ENCODE measurements at regions not wholly inside any gene's neighbourhood (a gene's known extent, or its start where the extent isn't known, plus 50 kb on each side); places are given as distances from the start of the nearest gene placed in this dataset.
"Not testable (repeated sequence)": the region's sequence is repeated elsewhere in the genome, so short reads cannot be mapped to it uniquely, and the experiment has no call there.

DNA sequence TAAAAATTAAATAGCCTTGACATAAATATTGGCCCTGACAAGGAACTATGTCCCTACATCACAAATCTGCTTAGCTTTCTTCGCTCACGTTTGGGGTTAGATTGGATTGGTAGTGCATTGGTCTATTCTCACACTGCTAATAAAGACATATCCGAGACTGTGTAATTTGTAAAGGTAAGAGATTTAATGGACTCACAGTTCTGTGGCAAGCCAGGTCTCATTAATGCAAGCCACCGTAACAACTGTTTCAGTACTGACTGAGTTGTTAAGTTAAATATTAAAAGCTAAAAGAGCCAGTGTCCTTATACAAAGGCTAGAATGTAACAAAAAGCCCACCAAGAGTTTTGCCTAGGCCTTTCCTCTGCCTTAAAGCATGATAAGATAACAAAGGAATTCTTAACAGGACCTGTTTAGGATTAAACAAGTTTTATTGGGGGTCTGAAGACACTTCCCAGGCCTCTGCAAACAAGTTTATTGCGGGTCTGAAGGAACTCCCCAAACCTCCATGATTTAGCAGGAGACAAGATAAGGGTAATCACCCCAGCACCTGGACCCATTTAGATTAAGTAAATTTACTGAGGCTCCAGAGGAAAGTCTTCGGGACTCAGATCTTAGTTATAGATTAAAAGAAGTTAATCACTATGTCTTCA lies 88.2 kb upstream of the PTGDR start:
- no peaks in the 10 kb centered on the region for H3K27me3 ChIP-seq
- H3K4me1 ChIP-seq: no peaks in the 10 kb centered on the region
- no peak overlapping the region for H3K4me3 ChIP-seq
- intact Hi-C loops (cut with DNase I): no loop called here
- DNase-seq: no peak
- no peaks in the 10 kb centered on the region for H3K36me3 ChIP-seq
- TF ChIP-seq, protein P1, sequence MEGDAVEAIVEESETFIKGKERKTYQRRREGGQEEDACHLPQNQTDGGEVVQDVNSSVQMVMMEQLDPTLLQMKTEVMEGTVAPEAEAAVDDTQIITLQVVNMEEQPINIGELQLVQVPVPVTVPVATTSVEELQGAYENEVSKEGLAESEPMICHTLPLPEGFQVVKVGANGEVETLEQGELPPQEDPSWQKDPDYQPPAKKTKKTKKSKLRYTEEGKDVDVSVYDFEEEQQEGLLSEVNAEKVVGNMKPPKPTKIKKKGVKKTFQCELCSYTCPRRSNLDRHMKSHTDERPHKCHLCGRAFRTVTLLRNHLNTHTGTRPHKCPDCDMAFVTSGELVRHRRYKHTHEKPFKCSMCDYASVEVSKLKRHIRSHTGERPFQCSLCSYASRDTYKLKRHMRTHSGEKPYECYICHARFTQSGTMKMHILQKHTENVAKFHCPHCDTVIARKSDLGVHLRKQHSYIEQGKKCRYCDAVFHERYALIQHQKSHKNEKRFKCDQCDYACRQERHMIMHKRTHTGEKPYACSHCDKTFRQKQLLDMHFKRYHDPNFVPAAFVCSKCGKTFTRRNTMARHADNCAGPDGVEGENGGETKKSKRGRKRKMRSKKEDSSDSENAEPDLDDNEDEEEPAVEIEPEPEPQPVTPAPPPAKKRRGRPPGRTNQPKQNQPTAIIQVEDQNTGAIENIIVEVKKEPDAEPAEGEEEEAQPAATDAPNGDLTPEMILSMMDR (IDR thresholded peaks at IDR 0.05): no peak
- no peak for TF ChIP-seq EP300 (IDR thresholded peaks at IDR 0.05)
- TF ChIP-seq POLR2A (IDR thresholded peaks at IDR 0.05): no peak
- TF ChIP-seq POLR2AphosphoS5 (IDR thresholded peaks at IDR 0.05): no peak
- H3K9me3 ChIP-seq: no peaks in the 10 kb centered on the region
- 19 to 60% methylated on average over 6 of the region's 6 CpGs for WGBS, 2 donors
- no peak overlapping the region for H3K27ac ChIP-seq

DNA sequence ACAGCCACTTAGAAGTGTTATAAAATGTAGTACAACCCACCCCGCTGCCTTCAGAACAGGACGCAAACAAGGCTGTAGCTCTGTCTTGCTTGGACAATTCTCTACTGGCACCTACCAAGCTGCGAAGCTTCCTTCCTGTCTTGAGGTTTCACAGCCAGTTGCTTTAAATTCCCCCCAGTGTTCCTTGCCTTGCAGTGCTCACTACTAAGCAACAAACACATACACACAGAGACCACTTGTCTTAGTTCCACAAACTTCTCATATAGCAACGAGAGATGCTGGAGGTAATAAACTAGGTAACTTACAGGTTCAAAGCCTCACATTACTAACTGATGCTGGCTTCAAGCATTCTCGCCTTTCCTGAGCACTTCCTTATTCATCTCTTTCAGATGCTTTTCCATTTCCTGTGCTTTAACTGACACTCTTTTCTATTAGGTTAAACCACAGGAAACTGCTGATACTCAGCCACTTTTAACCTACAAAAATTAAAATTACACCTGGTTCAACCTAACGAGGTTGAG lies 91.5 kb upstream of the PTGDR start:
- intact Hi-C loops (cut with DNase I): no loop called here
- no peak for DNase-seq
- TF ChIP-seq, protein P1 (IDR thresholded peaks at IDR 0.05): no peak
- TF ChIP-seq EP300 (IDR thresholded peaks at IDR 0.05): no peak
- TF ChIP-seq POLR2A (IDR thresholded peaks at IDR 0.05): no peak
- no peak for TF ChIP-seq POLR2AphosphoS5 (IDR thresholded peaks at IDR 0.05)
- 43 to 80% methylated on average over 6 of the region's 6 CpGs for WGBS, 2 donors
- Histone ChIP-seq H3K4me3 (no peak overlapping the region), H3K9me3 (peaks cover 0 to 10% (median 8%) of the 10 kb centered on the region in 4 donors), H3K27ac (no peak overlapping the region), H3K4me1 (no peaks in the 10 kb centered on the region), H3K27me3 (no peaks in the 10 kb centered on the region), H3K36me3 (no peaks in the 10 kb centered on the region)

DNA sequence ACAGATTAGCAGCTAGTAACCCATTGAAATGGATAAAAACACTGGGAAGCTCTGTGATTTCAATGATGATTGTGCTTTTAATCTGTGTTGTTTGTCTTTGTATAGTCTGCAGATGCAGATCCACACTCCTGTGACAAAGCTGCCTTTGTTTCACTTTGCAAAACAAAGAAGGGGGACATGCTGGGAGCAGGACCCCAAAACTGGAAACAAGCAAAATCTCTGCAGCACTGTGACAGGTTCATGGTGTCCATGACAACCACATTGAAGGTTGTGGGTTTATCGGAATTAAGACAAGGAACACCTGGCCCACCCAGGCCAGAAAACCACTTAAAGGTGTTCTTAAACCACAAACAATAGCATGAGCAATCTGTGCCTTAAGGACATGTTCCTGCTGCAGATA lies 95.6 kb upstream of the PTGDR start:
- intact Hi-C loops (cut with DNase I); H3K27me3 ChIP-seq: not testable (repeated sequence)
- H3K9me3 ChIP-seq: peaks cover 0 to 10% (median 8%) of the 10 kb centered on the region in 4 donors

DNA sequence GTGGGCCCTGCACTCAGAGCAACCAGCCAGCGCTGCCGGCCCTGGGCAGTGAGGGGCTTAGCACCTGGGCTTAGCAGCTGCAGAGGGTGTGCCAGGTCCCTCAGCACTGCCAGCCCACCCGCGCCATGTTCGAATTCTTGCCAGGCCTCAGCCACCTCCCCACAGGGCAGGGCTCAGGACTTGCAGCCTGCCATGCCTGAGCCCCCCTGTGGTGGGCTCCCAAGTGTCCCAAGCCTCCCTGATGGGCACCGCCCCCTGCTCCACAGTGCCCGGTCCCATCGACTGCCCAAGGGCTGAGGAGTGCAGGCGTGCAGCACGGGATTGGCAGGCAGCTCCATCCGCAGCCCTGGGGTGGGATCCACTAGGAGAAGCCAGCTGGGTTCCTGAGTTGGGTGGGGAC lies 98.0 kb upstream of the NID2 start:
- intact Hi-C loops (cut with DNase I): no loop called here
- Histone ChIP-seq H3K27me3 (no peaks in the 10 kb centered on the region), H3K4me1 (no peaks in the 10 kb centered on the region), H3K36me3 (no peaks in the 10 kb centered on the region), H3K4me3 (no peak overlapping the region), H3K9me3 (peaks cover 0 to 7% (median 3%) of the 10 kb centered on the region in 4 donors), H3K27ac (no peak overlapping the region)
- TF ChIP-seq EP300 (IDR thresholded peaks at IDR 0.05) (no peak), POLR2A (IDR thresholded peaks at IDR 0.05) (no peak), POLR2AphosphoS5 (IDR thresholded peaks at IDR 0.05) (no peak)
- TF ChIP-seq, protein P1 (IDR thresholded peaks at IDR 0.05): no peak
- no peak for DNase-seq
- WGBS, 2 donors: 96 to 98% methylated on average over 11 of the region's 11 CpGs

More for the DNA sequence above, 95.6 kb upstream of the PTGDR start:
- H3K27ac ChIP-seq, H3K36me3 ChIP-seq, H3K4me1 ChIP-seq, H3K4me3 ChIP-seq, DNase-seq: not testable (repeated sequence)
- 95% methylated on average over 1 of the region's 1 CpG for WGBS, 2 donors

DNA sequence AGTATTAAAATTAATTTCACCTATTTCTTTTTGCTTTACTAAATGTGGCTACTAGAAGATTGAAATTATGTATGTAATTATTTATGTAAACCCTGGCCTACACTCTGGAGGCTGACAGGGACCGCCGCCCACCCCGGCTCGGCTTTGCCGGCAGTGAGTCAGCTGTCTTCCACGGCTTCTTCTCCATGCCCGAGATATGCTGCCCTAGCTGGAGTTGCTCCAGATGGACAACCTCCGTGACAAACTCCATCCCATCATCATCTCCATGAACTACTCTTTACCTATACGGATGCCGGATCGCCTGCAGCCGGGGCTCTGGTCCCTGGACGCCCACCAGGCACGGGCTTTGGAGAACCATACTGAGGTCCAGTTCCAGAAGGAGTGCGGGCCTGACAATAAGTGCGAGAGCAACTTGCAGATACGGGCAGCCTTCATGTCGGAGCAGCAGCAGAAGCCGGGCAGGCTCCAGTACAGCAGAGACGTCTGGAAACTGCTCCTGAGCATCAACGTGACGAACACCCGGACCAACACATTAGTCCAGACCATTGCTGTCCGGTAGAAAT lies 86.9 kb upstream of the NID2 start:
- intact Hi-C loops (cut with DNase I): no loop called here

More for the DNA sequence above, 86.9 kb upstream of the NID2 start:
- Histone ChIP-seq H3K4me3 (no peak overlapping the region), H3K4me1 (no peaks in the 10 kb centered on the region), H3K27me3 (no peaks in the 10 kb centered on the region), H3K27ac (no peak overlapping the region), H3K36me3 (no peaks in the 10 kb centered on the region), H3K9me3 (no peaks in the 10 kb centered on the region)
- TF ChIP-seq EP300 (IDR thresholded peaks at IDR 0.05) (no peak), POLR2AphosphoS5 (IDR thresholded peaks at IDR 0.05) (no peak), POLR2A (IDR thresholded peaks at IDR 0.05) (no peak)
- TF ChIP-seq, protein P1 (IDR thresholded peaks at IDR 0.05): no peak
- 96 to 97% methylated on average over 24 of the region's 24 CpGs for WGBS, 2 donors
- no peak for DNase-seq
